GM23338 (cell line): ENCODE measurements at regions not wholly inside any gene's neighbourhood (a gene's known extent, or its start where the extent isn't known, plus 50 kb on each side); places are given as distances from the start of the nearest gene placed in this dataset.

Source experiments
- ATAC-seq: fragments of 200-7000 bp; cut with Tn5 transposase; 3 replicates; pipeline ENCODE4 v1.9.1; 2020
- DNase-seq: peaks from one replicate; pipeline ENCODE4 v3.0.0-alpha.2; 2015; ENCODE audit warnings: low spot score
- H2AFZ ChIP-seq: fragments of 200-600 bp; sonication (generic); 2 replicates; pipeline ENCODE4 v1.8.0; 2016; ENCODE audit warnings: antibody characterized with exemption, mild to moderate bottlenecking, moderate library complexity
- H3F3A ChIP-seq: fragments of 200-600 bp; sonication (generic); replicated peaks from 2 replicates; pipeline ENCODE4 v1.8.0; 2017; ENCODE audit warnings: antibody characterized with exemption, mixed run types, low read depth
- H3K27ac ChIP-seq: fragments of 200-600 bp; sonication (generic); 2 replicates; pipeline ENCODE4 v1.6.1; 2016; ENCODE audit warnings: low read depth
- H3K27me3 ChIP-seq: fragments of 200-600 bp; sonication (generic); 2 replicates; pipeline ENCODE4 v1.8.0; 2016; ENCODE audit warnings: mild to moderate bottlenecking, mixed run types, moderate library complexity; ENCODE audit not compliant: insufficient read depth
- H3K36me3 ChIP-seq: fragments of 200-600 bp; sonication (generic); 2 replicates; pipeline ENCODE4 v1.8.0; 2016; ENCODE audit warnings: mild to moderate bottlenecking; ENCODE audit not compliant: insufficient read depth
- H3K4me1 ChIP-seq: fragments of 200-600 bp; sonication (generic); 2 replicates; pipeline ENCODE4 v1.8.0; 2016; ENCODE audit warnings: mild to moderate bottlenecking, moderate library complexity; ENCODE audit not compliant: insufficient read depth
- H3K4me2 ChIP-seq: fragments of 200-600 bp; sonication (generic); 2 replicates; pipeline ENCODE4 v1.7.1; 2017; ENCODE audit warnings: mixed run types
- H3K4me3 ChIP-seq: fragments of 200-600 bp; sonication (generic); 2 replicates; pipeline ENCODE4 v1.6.1; 2016; ENCODE audit warnings: mixed run types
- H3K79me2 ChIP-seq: fragments of 200-600 bp; sonication (generic); replicated peaks from 2 replicates; pipeline ENCODE4 v1.8.0; 2017; ENCODE audit warnings: mild to moderate bottlenecking; ENCODE audit not compliant: insufficient read depth
- H3K9me2 ChIP-seq: fragments of 200-600 bp; sonication (generic); 2 replicates; pipeline ENCODE4 v1.8.0; 2017; ENCODE audit not compliant: insufficient read depth
- H4K20me1 ChIP-seq: fragments of 200-600 bp; sonication (generic); replicated peaks from 2 replicates; pipeline ENCODE4 v1.8.0; 2017; ENCODE audit warnings: mild to moderate bottlenecking; ENCODE audit not compliant: insufficient read depth
- H3K27ac Mint-ChIP-seq: 2 replicates; pipeline ENCODE4 v1.8.0; 2020; ENCODE audit warnings: inconsistent platforms, mild to moderate bottlenecking, moderate library complexity, mixed read lengths
- H3K27me3 Mint-ChIP-seq: 3 replicates; pipeline ENCODE4 v1.8.0; 2022; ENCODE audit warnings: low read depth, mild to moderate bottlenecking, moderate library complexity, mixed read lengths, inconsistent platforms; ENCODE audit not compliant: insufficient read depth, poor library complexity
- H3K36me3 Mint-ChIP-seq: 3 replicates; pipeline ENCODE4 v1.8.0; 2021; ENCODE audit warnings: low read depth, mild to moderate bottlenecking, inconsistent platforms, moderate library complexity, mixed read lengths
- H3K4me1 Mint-ChIP-seq: 3 replicates; pipeline ENCODE4 v1.8.0; 2020; ENCODE audit warnings: mild to moderate bottlenecking, inconsistent platforms, mixed read lengths
- H3K4me3 Mint-ChIP-seq: 3 replicates; pipeline ENCODE4 v1.8.0; 2021; ENCODE audit warnings: moderate library complexity, mild to moderate bottlenecking, inconsistent platforms, mixed read lengths
- H3K9me3 Mint-ChIP-seq: 3 replicates; pipeline ENCODE4 v1.8.0; 2020; ENCODE audit warnings: moderate library complexity, mild to moderate bottlenecking, inconsistent platforms, mixed read lengths
- CTCF ChIP-seq, 2 experiments: fragments of 200-600 bp in 1 of 2; sonication (generic) in 1 of 2; conservative IDR thresholded peaks; 2 replicates each; pipeline versions ENCODE4 v1.5.1 to v1.6.1; 2016 to 2017; ENCODE audit warnings: antibody characterized with exemption in 2 of 2, low read depth in 2 of 2, mild to moderate bottlenecking in 2 of 2, moderate library complexity in 1 of 2
- ETS1 ChIP-seq: IDR thresholded peaks from 2 replicates; pipeline ENCODE4 v1.6.1; 2016; ENCODE audit warnings: antibody characterized with exemption
- EZH2 ChIP-seq: fragments of 200-600 bp; sonication (generic); IDR thresholded peaks from one replicate; pipeline ENCODE4 v1.8.0; 2017; ENCODE audit warnings: antibody characterized with exemption, mild to moderate bottlenecking, low read depth; ENCODE audit not compliant: unreplicated experiment
- EZH2phosphoT487 ChIP-seq: fragments of 200-600 bp; sonication (generic); IDR thresholded peaks from one replicate; pipeline ENCODE4 v1.8.1; 2018; ENCODE audit warnings: antibody characterized with exemption; ENCODE audit not compliant: unreplicated experiment
- JUNB ChIP-seq: IDR thresholded peaks from one replicate; pipeline ENCODE4 v1.6.1; 2016; ENCODE audit warnings: antibody characterized with exemption; ENCODE audit not compliant: unreplicated experiment
- NANOG ChIP-seq: IDR thresholded peaks from 2 replicates; pipeline ENCODE4 v1.6.1; 2016; ENCODE audit warnings: antibody characterized with exemption, borderline replicate concordance
- POLR2AphosphoS5 ChIP-seq: IDR thresholded peaks from 2 replicates; pipeline ENCODE4 v1.6.1; 2016; ENCODE audit warnings: antibody characterized with exemption, low read depth
- STAT1 ChIP-seq: IDR thresholded peaks from one replicate; pipeline ENCODE4 v1.6.1; 2016; ENCODE audit warnings: antibody characterized with exemption; ENCODE audit not compliant: unreplicated experiment
- ZNF114 ChIP-seq: fragments of 250-450 bp; sonication (Bioruptor Pico); IDR thresholded peaks from 2 replicates; pipeline ENCODE4 v1.5.0; 2020; ENCODE audit warnings: mild to moderate bottlenecking, moderate library complexity

DNA sequence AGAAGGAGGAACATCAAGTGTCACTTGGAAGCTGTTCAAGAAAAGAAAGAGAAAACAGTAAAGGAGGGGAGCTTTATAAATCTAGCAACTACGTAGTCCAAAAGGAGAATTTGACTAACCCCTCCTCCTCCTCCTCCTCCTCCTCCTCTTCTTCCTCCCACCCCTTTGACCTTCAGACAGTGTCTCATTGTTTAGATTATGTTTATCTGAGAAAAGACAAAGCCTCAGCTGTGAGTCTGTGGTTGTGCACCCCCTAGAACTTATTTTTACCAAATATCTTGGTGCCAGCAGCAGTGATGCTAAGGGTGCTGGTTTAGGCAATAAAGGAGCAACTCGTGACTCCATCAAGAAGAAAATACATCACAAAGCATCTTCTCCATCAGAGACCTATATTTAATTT lies 68.9 kb upstream of the BMP2K start:
- Mint-ChIP-seq H3K4me1 (peaks cover 31% of the 10 kb centered on the region), H3K9me3 (peaks cover 18% of the 10 kb centered on the region)

DNA sequence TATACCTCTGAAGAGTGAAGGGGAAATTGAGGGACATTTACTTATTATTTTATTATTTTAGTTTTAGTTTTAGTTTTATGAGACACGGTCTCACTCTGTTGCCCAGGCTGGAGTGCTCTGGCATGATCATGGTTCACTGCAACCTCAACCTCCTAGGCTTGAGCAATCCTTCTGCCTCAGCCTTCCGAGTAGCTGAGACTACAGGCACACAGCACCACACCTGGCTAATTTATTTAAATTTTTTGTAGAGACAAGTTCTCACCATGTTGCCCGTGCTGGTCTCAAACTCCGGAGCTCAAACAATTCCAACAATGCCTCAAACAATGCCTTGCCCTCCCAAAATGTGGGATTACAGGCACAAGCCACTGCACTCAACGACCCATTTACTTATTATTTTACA lies 68.4 kb upstream of the BMP2K start:
- H3K36me3 ChIP-seq: 0 out of 2 replicates have a peak, but pooled peaks cover 5% of the 10 kb centered on the region
- ATAC-seq (peak; percentile 51), DNase-seq (peak; percentile 21)
- H2AFZ ChIP-seq: no peak overlapping the region
- no peak overlapping the region for H3K27ac ChIP-seq
- H3K4me1 ChIP-seq: peaks cover 36% of the 10 kb centered on the region
- no peaks in the 10 kb centered on the region for H3K36me3 Mint-ChIP-seq
- H3K79me2 ChIP-seq: no peaks in the 10 kb centered on the region
- no peak overlapping the region for H3K27ac Mint-ChIP-seq
- no peaks in the 10 kb centered on the region for H3K9me2 ChIP-seq
- no peaks in the 10 kb centered on the region for H4K20me1 ChIP-seq
- H3K27me3 ChIP-seq: no peaks in the 10 kb centered on the region
- no peak overlapping the region for H3K4me3 Mint-ChIP-seq
- no peak overlapping the region for H3K4me3 ChIP-seq
- H3K4me1 Mint-ChIP-seq: peaks cover 31% of the 10 kb centered on the region
- peak overlapping the region; percentile 30; the same call in 1 of the 2 replicates for H3K4me2 ChIP-seq
- TF ChIP-seq JUNB: no peak
- peaks cover 2% of the 10 kb centered on the region for H3K27me3 Mint-ChIP-seq
- H3F3A ChIP-seq: no peaks in the 10 kb centered on the region
- H3K9me3 Mint-ChIP-seq: peaks cover 13% of the 10 kb centered on the region; the same call in 2 of the 3 replicates

More for the DNA sequence above, 68.9 kb upstream of the BMP2K start:
- TF ChIP-seq NANOG: no peak
- Histone ChIP-seq H4K20me1 (no peaks in the 10 kb centered on the region), H3K36me3 (0 out of 2 replicates have a peak, but pooled peaks cover 5% of the 10 kb centered on the region), H3F3A (no peaks in the 10 kb centered on the region), H3K4me3 (no peak overlapping the region), H3K27me3 (no peaks in the 10 kb centered on the region), H3K27ac (no peak overlapping the region), H3K79me2 (no peaks in the 10 kb centered on the region), H3K4me2 (peak overlapping the region; percentile 30; the same call in 1 of the 2 replicates), H2AFZ (peak overlapping the region; percentile 75; the same call in 1 of the 2 replicates), H3K4me1 (peaks cover 36% of the 10 kb centered on the region), H3K9me2 (no peaks in the 10 kb centered on the region; the same call in 1 of the 2 replicates)
- DNase-seq: no peak
- peaks cover 7% of the 10 kb centered on the region for H3K27me3 Mint-ChIP-seq
- no peak for ATAC-seq
- H3K4me3 Mint-ChIP-seq: no peak overlapping the region
- no peak overlapping the region for H3K27ac Mint-ChIP-seq
- no peaks in the 10 kb centered on the region; the same call in 1 of the 3 replicates for H3K36me3 Mint-ChIP-seq

DNA sequence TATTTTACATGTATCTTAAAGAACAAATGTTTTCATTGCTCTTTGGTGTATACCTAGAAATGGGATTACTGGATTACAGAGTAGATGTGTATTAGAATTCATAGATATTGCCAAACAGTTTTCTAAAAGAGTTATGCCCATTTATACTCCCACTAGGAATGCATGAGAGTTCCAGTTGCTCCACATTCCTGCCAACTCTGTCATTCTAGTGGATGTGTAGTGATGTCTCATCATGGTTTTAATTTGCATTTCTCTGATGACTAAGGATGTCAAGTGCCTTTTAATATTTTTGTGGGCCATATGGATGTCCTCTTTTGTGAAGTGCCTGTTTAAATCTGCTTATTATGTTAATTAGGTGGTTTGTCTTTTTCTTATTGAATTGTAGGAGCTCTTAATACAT lies 65.6 kb upstream of the BMP2K start:
- H3K27me3 ChIP-seq: no peaks in the 10 kb centered on the region
- no peak for DNase-seq
- H3K79me2 ChIP-seq: no peaks in the 10 kb centered on the region
- no peak overlapping the region for H3K4me2 ChIP-seq
- no peak for ATAC-seq
- H4K20me1 ChIP-seq: no peaks in the 10 kb centered on the region
- no peak overlapping the region for H3K4me3 ChIP-seq
- no peak overlapping the region for H2AFZ ChIP-seq
- no peak overlapping the region for H3K4me3 Mint-ChIP-seq
- H3K36me3 Mint-ChIP-seq: no peaks in the 10 kb centered on the region
- H3K4me1 Mint-ChIP-seq: peaks cover 20% of the 10 kb centered on the region
- H3K4me1 ChIP-seq: peaks cover 25% of the 10 kb centered on the region
- no peaks in the 10 kb centered on the region for H3K9me2 ChIP-seq
- no peaks in the 10 kb centered on the region for H3K36me3 ChIP-seq
- no peaks in the 10 kb centered on the region for H3F3A ChIP-seq
- H3K27ac ChIP-seq: no peak overlapping the region
- 0 out of 3 replicates have a peak, but pooled peaks cover 5% of the 10 kb centered on the region for H3K9me3 Mint-ChIP-seq
- H3K27me3 Mint-ChIP-seq: peaks cover 6% of the 10 kb centered on the region
- no peak overlapping the region for H3K27ac Mint-ChIP-seq
- TF ChIP-seq STAT1 (no peak), NANOG (no peak), ETS1 (no peak), EZH2phosphoT487 (no peak), ZNF114 (CRISPR knock-in tag) (no peak), EZH2 (no peak), CTCF (conservative IDR thresholded peaks at IDR 0.05; ENCODE audit: low read depth in 2 of 2) (no peak), JUNB (no peak), POLR2AphosphoS5 (no peak)
